ENCODE measurements at regions not wholly inside any gene's neighbourhood (a gene's known extent, or its start where the extent isn't known, plus 50 kb on each side); places are given as distances from the start of the nearest gene placed in this dataset.

DNA sequence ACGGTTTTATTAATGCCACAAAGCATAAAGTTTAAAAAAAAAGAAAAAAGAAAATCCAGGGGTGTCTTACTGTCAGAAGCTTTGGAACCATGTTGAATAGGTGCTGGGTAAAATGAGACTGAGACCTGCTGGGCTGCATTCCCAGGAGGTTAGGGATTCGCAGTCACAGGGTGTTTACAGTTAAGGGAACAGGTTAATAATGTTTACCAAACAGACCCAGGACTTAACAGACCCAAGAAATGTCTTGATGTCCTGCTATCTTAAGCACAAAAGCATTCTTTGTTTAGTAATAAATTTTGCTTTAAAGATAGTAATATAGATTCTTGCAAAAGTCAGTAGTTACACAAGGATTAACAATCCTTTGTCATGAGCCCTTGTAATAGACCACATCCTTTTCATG, 54.7 kb downstream of the OLFML3 start:
- ChIA-PET POLR2A (no interaction called here), CTCF (interaction anchor here (0.6 to 2.0 kb wide), 9 partner anchors 10 to 267 kb away, joined by 3 to 7 read pairs (median 4); no protein-coding TSS in a partner anchor)
- no peaks in the 10 kb centered on the region for H3K9me3 ChIP-seq (ENCODE audit: control insufficient read depth, insufficient read depth, low read depth, low read length)
- no peak for TF ChIP-seq ZNF404 (tag by site-specific recombination; IDR thresholded peaks at IDR 0.05)
- TF ChIP-seq WT1 (tag by site-specific recombination; IDR thresholded peaks at IDR 0.05): no peak
- TF ChIP-seq ZNF626 (tag by site-specific recombination; IDR thresholded peaks at IDR 0.05): no peak
- TF ChIP-seq ZEB2 (tag by site-specific recombination; IDR thresholded peaks at IDR 0.05): no peak
- no peak for TF ChIP-seq ZNF76 (tag by site-specific recombination; IDR thresholded peaks at IDR 0.05; ENCODE audit: borderline replicate concordance, low read depth)
- TF ChIP-seq ZNF707 (tag by site-specific recombination; IDR thresholded peaks at IDR 0.05): no peak
- TF ChIP-seq, protein P1, sequence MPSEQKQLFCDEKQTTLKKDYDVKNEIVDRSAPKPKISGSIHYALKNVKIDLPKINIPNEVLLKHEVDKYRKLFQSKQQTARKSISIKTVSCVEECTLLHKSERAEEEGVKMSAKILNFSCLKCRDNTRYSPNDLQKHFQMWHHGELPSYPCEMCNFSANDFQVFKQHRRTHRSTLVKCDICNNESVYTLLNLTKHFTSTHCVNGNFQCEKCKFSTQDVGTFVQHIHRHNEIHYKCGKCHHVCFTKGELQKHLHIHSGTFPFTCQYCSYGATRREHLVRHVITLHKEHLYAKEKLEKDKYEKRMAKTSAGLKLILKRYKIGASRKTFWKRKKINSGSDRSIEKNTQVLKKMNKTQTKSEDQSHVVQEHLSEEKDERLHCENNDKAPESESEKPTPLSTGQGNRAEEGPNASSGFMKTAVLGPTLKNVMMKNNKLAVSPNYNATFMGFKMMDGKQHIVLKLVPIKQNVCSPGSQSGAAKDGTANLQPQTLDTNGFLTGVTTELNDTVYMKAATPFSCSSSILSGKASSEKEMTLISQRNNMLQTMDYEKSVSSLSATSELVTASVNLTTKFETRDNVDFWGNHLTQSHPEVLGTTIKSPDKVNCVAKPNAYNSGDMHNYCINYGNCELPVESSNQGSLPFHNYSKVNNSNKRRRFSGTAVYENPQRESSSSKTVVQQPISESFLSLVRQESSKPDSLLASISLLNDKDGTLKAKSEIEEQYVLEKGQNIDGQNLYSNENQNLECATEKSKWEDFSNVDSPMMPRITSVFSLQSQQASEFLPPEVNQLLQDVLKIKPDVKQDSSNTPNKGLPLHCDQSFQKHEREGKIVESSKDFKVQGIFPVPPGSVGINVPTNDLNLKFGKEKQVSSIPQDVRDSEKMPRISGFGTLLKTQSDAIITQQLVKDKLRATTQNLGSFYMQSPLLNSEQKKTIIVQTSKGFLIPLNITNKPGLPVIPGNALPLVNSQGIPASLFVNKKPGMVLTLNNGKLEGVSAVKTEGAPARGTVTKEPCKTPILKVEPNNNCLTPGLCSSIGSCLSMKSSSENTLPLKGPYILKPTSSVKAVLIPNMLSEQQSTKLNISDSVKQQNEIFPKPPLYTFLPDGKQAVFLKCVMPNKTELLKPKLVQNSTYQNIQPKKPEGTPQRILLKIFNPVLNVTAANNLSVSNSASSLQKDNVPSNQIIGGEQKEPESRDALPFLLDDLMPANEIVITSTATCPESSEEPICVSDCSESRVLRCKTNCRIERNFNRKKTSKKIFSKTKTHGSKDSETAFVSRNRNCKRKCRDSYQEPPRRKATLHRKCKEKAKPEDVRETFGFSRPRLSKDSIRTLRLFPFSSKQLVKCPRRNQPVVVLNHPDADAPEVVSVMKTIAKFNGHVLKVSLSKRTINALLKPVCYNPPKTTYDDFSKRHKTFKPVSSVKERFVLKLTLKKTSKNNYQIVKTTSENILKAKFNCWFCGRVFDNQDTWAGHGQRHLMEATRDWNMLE (tag by site-specific recombination; conservative IDR thresholded peaks at IDR 0.05; ENCODE audit: low read depth): no peak
- TF ChIP-seq, protein P2, sequence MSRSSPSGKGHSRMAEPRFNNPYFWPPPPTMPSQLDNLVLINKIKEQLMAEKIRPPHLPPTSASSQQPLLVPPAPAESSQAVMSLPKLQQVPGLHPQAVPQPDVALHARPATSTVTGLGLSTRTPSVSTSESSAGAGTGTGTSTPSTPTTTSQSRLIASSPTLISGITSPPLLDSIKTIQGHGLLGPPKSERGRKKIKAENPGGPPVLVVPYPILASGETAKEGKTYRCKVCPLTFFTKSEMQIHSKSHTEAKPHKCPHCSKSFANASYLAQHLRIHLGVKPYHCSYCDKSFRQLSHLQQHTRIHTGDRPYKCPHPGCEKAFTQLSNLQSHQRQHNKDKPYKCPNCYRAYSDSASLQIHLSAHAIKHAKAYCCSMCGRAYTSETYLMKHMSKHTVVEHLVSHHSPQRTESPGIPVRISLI (tag by site-specific recombination; IDR thresholded peaks at IDR 0.05): no peak
- TF ChIP-seq, protein P3, sequence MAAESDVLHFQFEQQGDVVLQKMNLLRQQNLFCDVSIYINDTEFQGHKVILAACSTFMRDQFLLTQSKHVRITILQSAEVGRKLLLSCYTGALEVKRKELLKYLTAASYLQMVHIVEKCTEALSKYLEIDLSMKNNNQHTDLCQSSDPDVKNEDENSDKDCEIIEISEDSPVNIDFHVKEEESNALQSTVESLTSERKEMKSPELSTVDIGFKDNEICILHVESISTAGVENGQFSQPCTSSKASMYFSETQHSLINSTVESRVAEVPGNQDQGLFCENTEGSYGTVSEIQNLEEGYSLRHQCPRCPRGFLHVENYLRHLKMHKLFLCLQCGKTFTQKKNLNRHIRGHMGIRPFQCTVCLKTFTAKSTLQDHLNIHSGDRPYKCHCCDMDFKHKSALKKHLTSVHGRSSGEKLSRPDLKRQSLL (tag by site-specific recombination; IDR thresholded peaks at IDR 0.05): no peak
- no peak for TF ChIP-seq ZFHX2 (tag by site-specific recombination; conservative IDR thresholded peaks at IDR 0.05)
- TF ChIP-seq ZFP41 (tag by site-specific recombination; IDR thresholded peaks at IDR 0.05; ENCODE audit: borderline replicate concordance): no peak
- no peak for TF ChIP-seq TCF7L2 (IDR thresholded peaks at IDR 0.05; ENCODE audit: borderline replicate concordance, low read depth, low read length)
- no peak for TF ChIP-seq ZNF112 (tag by site-specific recombination; IDR thresholded peaks at IDR 0.05)
- no peak for TF ChIP-seq ZNF394 (tag by site-specific recombination; IDR thresholded peaks at IDR 0.05; ENCODE audit: borderline replicate concordance)
- TF ChIP-seq, protein P4, sequence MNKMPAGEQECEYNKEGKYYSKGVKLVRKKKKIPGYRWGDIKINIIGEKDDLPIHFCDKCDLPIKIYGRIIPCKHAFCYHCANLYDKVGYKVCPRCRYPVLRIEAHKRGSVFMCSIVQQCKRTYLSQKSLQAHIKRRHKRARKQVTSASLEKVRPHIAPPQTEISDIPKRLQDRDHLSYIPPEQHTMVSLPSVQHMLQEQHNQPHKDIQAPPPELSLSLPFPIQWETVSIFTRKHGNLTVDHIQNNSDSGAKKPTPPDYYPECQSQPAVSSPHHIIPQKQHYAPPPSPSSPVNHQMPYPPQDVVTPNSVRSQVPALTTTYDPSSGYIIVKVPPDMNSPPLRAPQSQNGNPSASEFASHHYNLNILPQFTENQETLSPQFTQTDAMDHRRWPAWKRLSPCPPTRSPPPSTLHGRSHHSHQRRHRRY (tag by site-specific recombination; IDR thresholded peaks at IDR 0.05): no peak
- TF ChIP-seq ZBTB8A (tag by site-specific recombination; IDR thresholded peaks at IDR 0.05): no peak
- TF ChIP-seq ZSCAN23 (tag by site-specific recombination; IDR thresholded peaks at IDR 0.05): no peak
- no peak for TF ChIP-seq SCRT1 (tag by site-specific recombination; IDR thresholded peaks at IDR 0.05; ENCODE audit: borderline replicate concordance)
- TF ChIP-seq, protein P5, sequence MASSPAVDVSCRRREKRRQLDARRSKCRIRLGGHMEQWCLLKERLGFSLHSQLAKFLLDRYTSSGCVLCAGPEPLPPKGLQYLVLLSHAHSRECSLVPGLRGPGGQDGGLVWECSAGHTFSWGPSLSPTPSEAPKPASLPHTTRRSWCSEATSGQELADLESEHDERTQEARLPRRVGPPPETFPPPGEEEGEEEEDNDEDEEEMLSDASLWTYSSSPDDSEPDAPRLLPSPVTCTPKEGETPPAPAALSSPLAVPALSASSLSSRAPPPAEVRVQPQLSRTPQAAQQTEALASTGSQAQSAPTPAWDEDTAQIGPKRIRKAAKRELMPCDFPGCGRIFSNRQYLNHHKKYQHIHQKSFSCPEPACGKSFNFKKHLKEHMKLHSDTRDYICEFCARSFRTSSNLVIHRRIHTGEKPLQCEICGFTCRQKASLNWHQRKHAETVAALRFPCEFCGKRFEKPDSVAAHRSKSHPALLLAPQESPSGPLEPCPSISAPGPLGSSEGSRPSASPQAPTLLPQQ (tag by site-specific recombination; IDR thresholded peaks at IDR 0.05): no peak
- H3K4me1 ChIP-seq (ENCODE audit: control insufficient read depth, insufficient read depth, low read length): no peaks in the 10 kb centered on the region
- H3K27ac ChIP-seq (ENCODE audit: extremely low read depth, low read depth, low read length): no peak overlapping the region
- no peak overlapping the region for H3K4me3 ChIP-seq (ENCODE audit: low read depth, low read length)
- no peaks in the 10 kb centered on the region for H3K36me3 ChIP-seq (ENCODE audit: control insufficient read depth in 2 of 2, insufficient read depth in 1 of 2, low read length in 2 of 2)

All from HEK293 (cell line).